ENCODE measurements at regions not wholly inside any gene's neighbourhood (a gene's known extent, or its start where the extent isn't known, plus 50 kb on each side); places are given as distances from the start of the nearest gene placed in this dataset.

DNA sequence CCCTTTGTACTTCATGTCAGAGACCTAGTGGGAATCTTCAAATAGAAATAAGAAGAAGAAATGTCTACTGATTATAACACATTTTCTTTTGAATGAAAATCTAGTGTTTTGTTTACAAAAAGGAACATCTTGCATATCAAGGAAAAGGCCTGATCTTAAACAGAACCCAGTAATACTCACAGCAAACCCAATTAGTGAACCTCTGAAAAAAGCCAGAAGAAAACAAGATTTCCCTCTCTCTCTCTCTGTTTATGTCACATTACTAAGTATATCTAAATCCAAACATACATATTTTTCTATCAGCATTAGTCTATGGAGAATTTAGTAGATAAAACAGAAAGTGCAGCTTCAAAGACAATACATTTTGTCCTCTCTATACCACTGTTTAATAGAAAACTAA is 457.9 kb downstream of the NR2F1-AS1 start:
- TF ChIP-seq, protein P1, sequence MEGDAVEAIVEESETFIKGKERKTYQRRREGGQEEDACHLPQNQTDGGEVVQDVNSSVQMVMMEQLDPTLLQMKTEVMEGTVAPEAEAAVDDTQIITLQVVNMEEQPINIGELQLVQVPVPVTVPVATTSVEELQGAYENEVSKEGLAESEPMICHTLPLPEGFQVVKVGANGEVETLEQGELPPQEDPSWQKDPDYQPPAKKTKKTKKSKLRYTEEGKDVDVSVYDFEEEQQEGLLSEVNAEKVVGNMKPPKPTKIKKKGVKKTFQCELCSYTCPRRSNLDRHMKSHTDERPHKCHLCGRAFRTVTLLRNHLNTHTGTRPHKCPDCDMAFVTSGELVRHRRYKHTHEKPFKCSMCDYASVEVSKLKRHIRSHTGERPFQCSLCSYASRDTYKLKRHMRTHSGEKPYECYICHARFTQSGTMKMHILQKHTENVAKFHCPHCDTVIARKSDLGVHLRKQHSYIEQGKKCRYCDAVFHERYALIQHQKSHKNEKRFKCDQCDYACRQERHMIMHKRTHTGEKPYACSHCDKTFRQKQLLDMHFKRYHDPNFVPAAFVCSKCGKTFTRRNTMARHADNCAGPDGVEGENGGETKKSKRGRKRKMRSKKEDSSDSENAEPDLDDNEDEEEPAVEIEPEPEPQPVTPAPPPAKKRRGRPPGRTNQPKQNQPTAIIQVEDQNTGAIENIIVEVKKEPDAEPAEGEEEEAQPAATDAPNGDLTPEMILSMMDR (IDR thresholded peaks at IDR 0.05), result no peak
- ATAC-seq, result no peak

DNA sequence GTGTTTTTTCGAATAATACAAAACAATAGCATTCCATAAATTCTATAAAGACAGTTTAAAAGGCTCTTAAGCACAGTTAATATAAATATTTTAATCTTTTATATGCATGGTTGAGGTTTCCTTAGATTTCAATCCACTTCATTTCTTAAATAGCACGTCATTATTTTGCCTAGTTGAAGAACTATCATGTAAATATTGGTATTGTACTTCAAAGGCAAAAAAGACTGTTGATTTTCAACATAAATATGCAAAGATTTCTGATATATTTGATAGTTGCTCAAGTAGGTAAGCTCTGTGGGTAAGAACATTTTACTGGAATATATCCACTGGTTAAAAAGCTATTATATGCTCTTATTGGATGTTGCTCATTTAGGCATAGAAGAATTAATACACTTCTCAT is 458.6 kb downstream of the NR2F1-AS1 start:
- Histone ChIP-seq H3K36me3 (no peaks in the 10 kb centered on the region), H3K9me3 (no peaks in the 10 kb centered on the region), H3K4me1 (peaks cover 0 to 8% (median 0%) of the 10 kb centered on the region in 9 donors), H3K4me3 (no peak overlapping the region), H3K27me3 (no peaks in the 10 kb centered on the region), H3K27ac (no peak overlapping the region)
- WGBS, 2 donors, result 92% methylated on average over 2 of the region's 2 CpGs
- TF ChIP-seq, protein P1 (IDR thresholded peaks at IDR 0.05), result no peak
- intact Hi-C loops (cut with DNase I), result no loop called here
- no peak for DNase-seq
- ATAC-seq, result no peak

More for the DNA sequence above, 457.9 kb downstream of the NR2F1-AS1 start:
- Histone ChIP-seq H3K27me3 (no peaks in the 10 kb centered on the region), H3K4me3 (no peak overlapping the region), H3K9me3 (no peaks in the 10 kb centered on the region), H3K36me3 (no peaks in the 10 kb centered on the region), H3K4me1 (peaks cover 0 to 2% (median 0%) of the 10 kb centered on the region in 9 donors), H3K27ac (no peak overlapping the region)
- intact Hi-C loops (cut with DNase I), result no loop called here
- DNase-seq, result no peak

DNA sequence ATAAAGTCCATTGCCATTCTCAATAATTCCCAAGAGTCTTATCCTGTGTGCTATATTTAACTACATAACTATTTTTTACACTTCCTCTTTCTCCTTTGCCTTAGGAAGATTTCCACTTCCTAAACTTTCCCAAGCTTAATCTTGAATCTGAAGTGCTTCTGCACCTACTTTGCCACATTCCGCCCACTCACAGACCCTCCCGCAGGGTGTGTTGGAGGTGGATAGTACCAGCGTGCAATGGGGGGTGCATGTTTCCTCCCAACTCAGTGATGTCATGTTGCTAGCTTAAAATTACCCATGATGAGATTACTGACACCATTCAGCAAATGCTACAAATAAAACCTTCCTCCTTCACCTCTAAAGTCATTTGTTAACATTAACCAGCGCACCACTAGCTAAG is 460.2 kb downstream of the NR2F1-AS1 start:
- TF ChIP-seq, protein P1 (IDR thresholded peaks at IDR 0.05), result no peak
- H3K4me1 ChIP-seq, result peaks cover 0 to 8% (median 0%) of the 10 kb centered on the region in 9 donors
- intact Hi-C loops (cut with DNase I), result no loop called here
- no peaks in the 10 kb centered on the region for H3K36me3 ChIP-seq
- no peak overlapping the region for H3K27ac ChIP-seq
- DNase-seq, result no peak
- no peaks in the 10 kb centered on the region for H3K9me3 ChIP-seq
- H3K4me3 ChIP-seq, result no peak overlapping the region
- WGBS, 2 donors, result 66 to 69% methylated on average over 4 of the region's 4 CpGs
- no peak for ATAC-seq
- H3K27me3 ChIP-seq, result no peaks in the 10 kb centered on the region

DNA sequence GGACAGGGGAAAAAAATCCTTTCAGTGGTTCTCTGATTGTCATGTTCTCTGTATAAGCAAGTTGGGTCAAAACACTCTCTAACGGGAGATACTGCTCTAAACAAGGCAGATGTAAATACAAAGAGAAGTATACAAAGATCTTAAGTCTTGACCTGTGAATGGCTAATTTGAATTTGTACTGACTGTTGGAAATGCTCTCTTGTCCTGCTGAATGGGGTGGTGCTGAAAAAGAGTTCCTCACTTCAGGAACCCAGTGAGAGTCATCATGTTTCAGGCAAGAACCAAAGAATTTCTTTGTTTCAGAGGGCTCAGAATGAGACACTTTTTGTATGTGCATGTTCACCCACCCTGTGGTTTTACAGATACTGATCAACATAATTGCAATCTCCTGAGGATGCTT is 461.0 kb downstream of the NR2F1-AS1 start:
- H3K27me3 ChIP-seq, result no peaks in the 10 kb centered on the region
- ATAC-seq (no peak), DNase-seq (no peak)
- H3K9me3 ChIP-seq, result no peaks in the 10 kb centered on the region
- no peak overlapping the region for H3K27ac ChIP-seq
- intact Hi-C loops (cut with DNase I), result no loop called here
- TF ChIP-seq, protein P1 (IDR thresholded peaks at IDR 0.05), result no peak
- H3K4me1 ChIP-seq, result peaks cover 0 to 8% (median 0%) of the 10 kb centered on the region in 9 donors
- no peaks in the 10 kb centered on the region for H3K36me3 ChIP-seq
- WGBS, 2 donors, result 87 to 100% methylated on average over 1 of the region's 1 CpG
- H3K4me3 ChIP-seq, result no peak overlapping the region

Data from heart right ventricle (tissue), 16 donors.